ENCODE measurements at regions not wholly inside any gene's neighbourhood (a gene's known extent, or its start where the extent isn't known, plus 50 kb on each side); places are given as distances from the start of the nearest gene placed in this dataset.

GRCh38 chr11:95406271-95406670 lies 175.3 kb upstream of the SESN3 start (continued):
- TF ChIP-seq CTCF (IDR thresholded peaks at IDR 0.05; ENCODE audit: control extremely low read depth in 1 of 3, insufficient read depth in 1 of 3, low read depth in 1 of 3, low read length in 3 of 3) (no peak), CBX8 (IDR thresholded peaks at IDR 0.05; ENCODE audit: borderline replicate concordance, low read depth, low read length) (no peak), SUZ12 (IDR thresholded peaks at IDR 0.05; ENCODE audit: low read length) (no peak), YY1 (IDR thresholded peaks at IDR 0.05; ENCODE audit: low read depth, low read length) (no peak), RBBP5 (IDR thresholded peaks at IDR 0.05; ENCODE audit: borderline replicate concordance, low read depth, low read length) (no peak)
